ENCODE measurements at regions not wholly inside any gene's neighbourhood (a gene's known extent, or its start where the extent isn't known, plus 50 kb on each side); places are given as distances from the start of the nearest gene placed in this dataset.
"Not testable (repeated sequence)": the region's sequence is repeated elsewhere in the genome, so short reads cannot be mapped to it uniquely, and the experiment has no call there.

GRCh38 chr9:108039012-108039411 lies 549.4 kb upstream of the KLF4 start:
- H3K4me3 Mint-ChIP-seq, result no peak overlapping the region
- peaks cover 4% of the 10 kb centered on the region for H3K36me3 Mint-ChIP-seq (ENCODE audit: low read depth)
- TF ChIP-seq CTCF (IDR thresholded peaks at IDR 0.05), result no peak
- H3K27ac Mint-ChIP-seq, result no peak overlapping the region
- H3K27me3 Mint-ChIP-seq (ENCODE audit: low read depth, poor library complexity), result peaks cover 12% of the 10 kb centered on the region
- H3K4me1 Mint-ChIP-seq, result peaks cover 5% of the 10 kb centered on the region
- peaks cover 11% of the 10 kb centered on the region for H3K9me3 Mint-ChIP-seq
- no peak for DNase-seq

- Mint-ChIP-seq H3K36me3 (ENCODE audit: low read depth) (peaks cover 7% of the 10 kb centered on the region), H3K4me3 (no peak overlapping the region), H3K27ac (no peak overlapping the region), H3K9me3 (peaks cover 31% of the 10 kb centered on the region), H3K4me1 (peaks cover 5% of the 10 kb centered on the region), H3K27me3 (ENCODE audit: low read depth, poor library complexity) (peaks cover 16% of the 10 kb centered on the region)
- DNase-seq, result no peak
- TF ChIP-seq CTCF (IDR thresholded peaks at IDR 0.05), result no peak
Observed at GRCh38 chr9:108035487-108035886, 545.9 kb upstream of the KLF4 start.

GRCh38 chr9:108033976-108034964 lies 544.7 kb upstream of the KLF4 start:
- Mint-ChIP-seq H3K27ac (no peak overlapping the region), H3K9me3 (peaks cover 38% of the 10 kb centered on the region), H3K4me1 (peaks cover 5% of the 10 kb centered on the region), H3K36me3 (ENCODE audit: low read depth) (peaks cover 7% of the 10 kb centered on the region), H3K4me3 (no peak overlapping the region), H3K27me3 (ENCODE audit: low read depth, poor library complexity) (peaks cover 19% of the 10 kb centered on the region)
- no peak for DNase-seq
- TF ChIP-seq CTCF (IDR thresholded peaks at IDR 0.05), result no peak

GRCh38 chr9:108032079-108032478 lies 542.5 kb upstream of the KLF4 start:
- H3K36me3 Mint-ChIP-seq (ENCODE audit: low read depth); H3K4me3 Mint-ChIP-seq; H3K27ac Mint-ChIP-seq; H3K4me1 Mint-ChIP-seq; DNase-seq: not testable (repeated sequence)
- H3K27me3 Mint-ChIP-seq (ENCODE audit: low read depth, poor library complexity), result peaks cover 21% of the 10 kb centered on the region
- H3K9me3 Mint-ChIP-seq, result peaks cover 48% of the 10 kb centered on the region

GRCh38 chr9:108031221-108031620 lies 541.7 kb upstream of the KLF4 start:
- peaks cover 21% of the 10 kb centered on the region for H3K27me3 Mint-ChIP-seq (ENCODE audit: low read depth, poor library complexity)
- not testable (repeated sequence) for H3K4me3 Mint-ChIP-seq; DNase-seq; H3K36me3 Mint-ChIP-seq (ENCODE audit: low read depth); H3K27ac Mint-ChIP-seq; H3K4me1 Mint-ChIP-seq
- H3K9me3 Mint-ChIP-seq, result peaks cover 48% of the 10 kb centered on the region

- peaks cover 29% of the 10 kb centered on the region for H3K9me3 Mint-ChIP-seq
- not testable (repeated sequence) for H3K36me3 Mint-ChIP-seq (ENCODE audit: low read depth); H3K4me1 Mint-ChIP-seq; H3K4me3 Mint-ChIP-seq; H3K27ac Mint-ChIP-seq; DNase-seq
- H3K27me3 Mint-ChIP-seq (ENCODE audit: low read depth, poor library complexity), result peaks cover 11% of the 10 kb centered on the region
Observed at GRCh38 chr9:108026718-108027117, 537.1 kb upstream of the KLF4 start.

- H3K4me1 Mint-ChIP-seq, result no peaks in the 10 kb centered on the region
- no peak overlapping the region for H3K27ac Mint-ChIP-seq
- peaks cover 12% of the 10 kb centered on the region for H3K9me3 Mint-ChIP-seq
- DNase-seq, result no peak
- H3K4me3 Mint-ChIP-seq, result no peak overlapping the region
- peaks cover 9% of the 10 kb centered on the region for H3K27me3 Mint-ChIP-seq (ENCODE audit: low read depth, poor library complexity)
- no peak for TF ChIP-seq CTCF (IDR thresholded peaks at IDR 0.05)
- H3K36me3 Mint-ChIP-seq (ENCODE audit: low read depth), result no peaks in the 10 kb centered on the region
Observed at GRCh38 chr9:108024604-108025003, 535.0 kb upstream of the KLF4 start.

Measured in nephron progenitor cell (in vitro differentiated cells).